Pancreas (tissue), 10 donors: ENCODE measurements at regions not wholly inside any gene's neighbourhood (a gene's known extent, or its start where the extent isn't known, plus 50 kb on each side); places are given as distances from the start of the nearest gene placed in this dataset.

Experiments used
- ATAC-seq, 4 donors: fragments of 200-7000 bp; cut with Tn5 transposase; one replicate each; pipeline versions ENCODE4 v1.8.0 to v1.9.1; 2020; ENCODE audit warnings: mild to moderate bottlenecking in 4 of 4, moderate library complexity in 4 of 4
- DNase-seq, 6 donors: peaks; one replicate each; pipeline ENCODE4 v3.0.0-alpha.2; 2020
- FAIRE-seq: peaks from 2 replicates; lab custom pipeline; 2012; peaks lifted over from hg19 to GRCh38; lab: Jason Lieb, UNC
- H3K27ac ChIP-seq, 4 donors: fragments of 200-600 bp; sonication (generic); 1 replicate in 3 of 4; 2 replicates in 1 of 4; pipeline versions ENCODE4 v1.5.0 to v1.8.0; 2020
- H3K27me3 ChIP-seq, 4 donors: fragments of 200-600 bp; one replicate each; pipeline ENCODE4 v1.8.0; 2021
- H3K36me3 ChIP-seq, 3 donors: fragments of 200-600 bp; sonication (generic) in 1 of 3; one replicate each; pipeline versions ENCODE4 v1.5.0 to v1.8.0; 2020 to 2021
- H3K4me1 ChIP-seq, 3 donors: fragments of 200-600 bp; one replicate each; pipeline ENCODE4 v1.8.0; 2021
- H3K4me3 ChIP-seq, 4 donors: fragments of 200-600 bp; sonication (generic) in 2 of 4; one replicate each; pipeline versions ENCODE4 v1.5.0 to v1.8.0; 2020 to 2021
- H3K9me3 ChIP-seq, 4 donors: fragments of 200-600 bp; one replicate each; pipeline ENCODE4 v1.8.0; 2021
- WGBS, 2 donors: extraction: QIAGEN DNeasy Blood & Tissue Kit; methylation state at CpG; one replicate each; pipeline ENCODE4 v1.1.7; 2013; 5-methylcytosine and 5-hydroxymethylcytosine counted together
- intact Hi-C, 3 donors: fragments of 100-400 bp; cut with DNase I; formaldehyde crosslinking; loops; one replicate each; pipeline versions ENCODE4 v1.11.1 to v1.14.2; 2022
- TF ChIP-seq, protein P1 (sequence below), 4 donors: fragments of 200-600 bp; sonication (generic) in 3 of 4; IDR thresholded peaks; one replicate each; pipeline versions ENCODE4 v1.5.0 to v1.8.0; 2021; ENCODE audit warnings: antibody characterized with exemption in 4 of 4
- donor health status: healthy with polysubstance abuse.
- donor health status: DM: no; HTN: no; CAD: no; lungs with moderate emphysema.
- donor health status: DM: no; HTN: no; CAD: no.
- donor health status: control.
- donor health status: control.
- donor health status: Bipolar disorder and iron deficiency.
- donor health status: DM: yes; HTN: yes; CAD: no.
- donor health status: DM: no; HTN: no; CAD: no.
- donor health status: DM: no; HTN: no; CAD: no.
- donor health status: DM: yes; HTN: yes; CAD: no.

DNA sequence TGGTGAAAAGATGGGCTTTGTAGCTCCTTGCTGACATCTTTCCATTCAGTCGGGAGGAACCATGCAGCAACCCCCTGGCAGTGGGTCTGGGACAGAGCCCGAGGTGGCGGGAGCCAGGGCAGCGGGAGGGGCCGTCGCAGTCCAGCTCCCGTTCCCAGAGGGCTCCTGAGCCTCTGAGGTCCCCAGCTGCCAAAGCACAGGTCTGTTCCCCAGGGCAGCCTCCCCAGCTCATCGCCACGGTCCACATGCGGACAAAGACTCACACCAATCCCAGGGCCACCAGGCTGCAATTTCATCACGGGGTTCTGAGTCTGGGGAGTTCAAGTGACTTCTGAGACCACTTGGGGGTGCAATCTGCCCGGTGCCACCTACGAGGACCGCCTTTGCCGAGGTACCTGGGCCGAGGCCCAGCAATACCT, 196.0 kb downstream of the RBFOX3 start:
- FAIRE-seq: no peak
- Histone ChIP-seq H3K27ac (no peak overlapping the region), H3K4me1 (no peaks in the 10 kb centered on the region), H3K36me3 (no peaks in the 10 kb centered on the region), H3K9me3 (no peaks in the 10 kb centered on the region), H3K27me3 (peaks cover 0 to 10% (median 0%) of the 10 kb centered on the region in 4 donors), H3K4me3 (no peak overlapping the region)
- no peak for ATAC-seq
- 30 to 44% methylated on average over 15 to 16 of the region's 16 CpGs for WGBS, 2 donors
- DNase-seq: peak in 1 of 6 donors; percentile 41
- intact Hi-C loops: no loop called here
- TF ChIP-seq, protein P1, sequence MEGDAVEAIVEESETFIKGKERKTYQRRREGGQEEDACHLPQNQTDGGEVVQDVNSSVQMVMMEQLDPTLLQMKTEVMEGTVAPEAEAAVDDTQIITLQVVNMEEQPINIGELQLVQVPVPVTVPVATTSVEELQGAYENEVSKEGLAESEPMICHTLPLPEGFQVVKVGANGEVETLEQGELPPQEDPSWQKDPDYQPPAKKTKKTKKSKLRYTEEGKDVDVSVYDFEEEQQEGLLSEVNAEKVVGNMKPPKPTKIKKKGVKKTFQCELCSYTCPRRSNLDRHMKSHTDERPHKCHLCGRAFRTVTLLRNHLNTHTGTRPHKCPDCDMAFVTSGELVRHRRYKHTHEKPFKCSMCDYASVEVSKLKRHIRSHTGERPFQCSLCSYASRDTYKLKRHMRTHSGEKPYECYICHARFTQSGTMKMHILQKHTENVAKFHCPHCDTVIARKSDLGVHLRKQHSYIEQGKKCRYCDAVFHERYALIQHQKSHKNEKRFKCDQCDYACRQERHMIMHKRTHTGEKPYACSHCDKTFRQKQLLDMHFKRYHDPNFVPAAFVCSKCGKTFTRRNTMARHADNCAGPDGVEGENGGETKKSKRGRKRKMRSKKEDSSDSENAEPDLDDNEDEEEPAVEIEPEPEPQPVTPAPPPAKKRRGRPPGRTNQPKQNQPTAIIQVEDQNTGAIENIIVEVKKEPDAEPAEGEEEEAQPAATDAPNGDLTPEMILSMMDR (IDR thresholded peaks at IDR 0.05): no peak

DNA sequence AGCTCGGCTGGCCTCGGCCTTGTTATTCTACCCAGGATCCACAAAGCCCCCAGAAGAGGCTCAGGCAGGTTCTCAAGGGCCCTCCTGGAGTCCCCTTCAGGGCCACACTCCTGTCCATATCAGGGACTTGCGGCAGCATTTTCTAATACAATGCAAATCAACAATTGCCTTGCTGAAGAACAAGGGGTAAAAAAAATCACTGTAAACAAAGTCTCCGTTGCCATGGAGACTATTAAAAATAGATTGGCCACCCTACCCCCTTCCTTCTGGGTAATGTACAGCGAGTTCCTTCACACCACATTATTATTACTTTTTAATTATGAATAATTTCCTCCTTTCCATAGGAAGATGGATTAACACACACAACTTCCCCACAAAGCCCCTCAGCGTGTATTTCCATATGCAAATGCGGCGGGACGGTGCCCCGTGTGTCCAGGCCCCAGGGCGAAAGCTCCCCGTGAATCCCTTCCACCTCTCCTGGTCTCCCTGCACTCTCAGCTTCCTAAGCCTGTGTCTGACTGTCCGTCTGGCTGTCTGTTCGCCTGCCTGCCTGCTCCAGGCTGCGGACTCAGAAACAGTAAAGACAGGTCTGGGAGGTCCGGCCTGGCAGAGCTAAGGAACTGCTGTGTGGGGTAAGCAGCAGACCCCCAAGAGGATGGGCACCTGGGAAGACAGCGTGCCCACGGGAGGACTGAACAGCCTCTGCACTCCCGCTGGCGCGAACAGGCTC, 196.6 kb downstream of the RBFOX3 start:
- Histone ChIP-seq H3K4me3 (no peak overlapping the region), H3K9me3 (no peaks in the 10 kb centered on the region), H3K27ac (no peak overlapping the region), H3K4me1 (no peaks in the 10 kb centered on the region), H3K36me3 (no peaks in the 10 kb centered on the region), H3K27me3 (peaks cover 0 to 10% (median 0%) of the 10 kb centered on the region in 4 donors)
- 38 to 43% methylated on average over 21 of the region's 21 CpGs for WGBS, 2 donors
- TF ChIP-seq, protein P1 (IDR thresholded peaks at IDR 0.05): no peak
- DNase-seq: no peak
- intact Hi-C loops: no loop called here
- no peak for FAIRE-seq
- ATAC-seq: no peak

DNA sequence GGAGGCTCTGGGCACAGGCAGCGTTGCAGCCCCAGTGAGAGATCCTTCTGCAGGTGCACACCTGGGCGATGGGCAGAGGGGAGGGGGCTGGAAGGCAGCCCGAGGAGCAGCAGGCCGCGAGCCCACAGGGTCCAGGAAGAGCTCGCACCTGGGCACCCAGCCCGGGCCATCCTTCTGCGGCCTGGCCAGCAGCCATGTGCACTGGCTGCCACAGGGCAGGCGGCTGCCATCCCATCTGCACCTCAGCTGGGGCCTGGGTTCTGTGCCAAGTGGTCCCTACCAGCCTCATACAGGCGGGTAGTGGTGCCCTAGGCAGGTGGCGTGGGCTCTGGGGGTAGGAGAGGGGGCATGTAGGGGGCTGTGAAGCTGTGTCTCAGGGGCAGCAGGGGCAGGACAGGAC, 197.2 kb downstream of the RBFOX3 start:
- H3K4me3 ChIP-seq: no peak overlapping the region
- FAIRE-seq (no peak), DNase-seq (peak; percentile 38 to 85 (median 68)), ATAC-seq (peak; percentile 50 to 92 (median 78))
- H3K27ac ChIP-seq: no peak overlapping the region
- H3K4me1 ChIP-seq: no peaks in the 10 kb centered on the region
- no peaks in the 10 kb centered on the region for H3K36me3 ChIP-seq
- TF ChIP-seq, protein P1 (IDR thresholded peaks at IDR 0.05): no peak
- H3K9me3 ChIP-seq: no peaks in the 10 kb centered on the region
- intact Hi-C loops: no loop called here
- peaks cover 0 to 10% (median under 1%) of the 10 kb centered on the region in 4 donors for H3K27me3 ChIP-seq
- 20 to 23% methylated on average over 11 of the region's 11 CpGs for WGBS, 2 donors

DNA sequence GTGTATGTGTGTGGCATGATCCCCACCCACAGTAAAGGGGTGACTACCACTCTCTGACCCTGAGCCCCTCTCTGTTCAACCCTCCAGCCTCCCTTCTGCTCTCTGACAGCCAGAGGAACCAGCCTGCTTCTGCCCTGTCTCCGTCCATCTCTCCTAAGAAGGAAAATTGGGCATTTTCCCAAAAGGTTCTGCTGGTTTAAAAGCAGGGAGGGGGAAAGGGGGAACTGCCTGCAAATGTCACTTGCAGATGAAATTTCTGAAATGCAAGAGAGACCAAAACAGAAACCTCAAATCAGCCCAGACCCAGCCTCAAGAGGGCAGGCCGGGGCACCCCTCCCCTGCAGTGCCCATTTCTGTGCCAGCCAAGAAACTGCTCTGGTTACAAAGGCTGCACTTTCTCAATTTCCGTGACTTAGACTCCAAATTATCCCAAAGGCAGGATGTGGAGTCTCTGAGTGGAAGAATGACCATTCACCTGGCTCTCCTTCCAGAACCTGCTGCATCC, 197.9 kb downstream of the RBFOX3 start:
- 50 to 66% methylated on average over 3 of the region's 3 CpGs for WGBS, 2 donors
- no peak for FAIRE-seq
- H3K4me3 ChIP-seq: no peak overlapping the region
- H3K27ac ChIP-seq: no peak overlapping the region
- H3K9me3 ChIP-seq: no peaks in the 10 kb centered on the region
- peaks cover 0 to 13% (median 1%) of the 10 kb centered on the region in 4 donors for H3K27me3 ChIP-seq
- ATAC-seq: no peak
- TF ChIP-seq, protein P1 (IDR thresholded peaks at IDR 0.05): no peak
- H3K4me1 ChIP-seq: no peaks in the 10 kb centered on the region
- intact Hi-C loops: no loop called here
- no peak for DNase-seq
- H3K36me3 ChIP-seq: no peaks in the 10 kb centered on the region

DNA sequence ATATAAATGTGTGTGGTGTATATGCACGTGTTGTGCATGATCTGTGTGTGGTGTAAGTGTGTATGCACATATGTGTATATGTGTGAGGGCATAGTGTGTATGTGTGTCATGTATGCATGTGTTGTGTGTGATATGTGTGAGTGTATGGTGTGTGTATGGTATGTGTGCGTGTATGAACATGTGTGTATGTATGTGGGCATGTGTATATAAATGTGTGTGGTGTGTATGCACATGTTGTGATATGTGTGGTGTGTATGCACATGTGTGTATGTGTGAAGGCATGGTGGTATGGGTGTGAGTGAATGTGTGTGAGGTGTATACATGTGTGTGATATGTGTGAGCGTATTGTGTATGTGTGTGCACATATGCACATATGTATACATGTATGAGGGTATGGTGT, 198.7 kb downstream of the RBFOX3 start:
- H3K4me3 ChIP-seq: no peak overlapping the region
- no peaks in the 10 kb centered on the region for H3K9me3 ChIP-seq
- peaks cover 0 to 13% (median 1%) of the 10 kb centered on the region in 4 donors for H3K27me3 ChIP-seq
- H3K4me1 ChIP-seq: no peaks in the 10 kb centered on the region
- TF ChIP-seq, protein P1 (IDR thresholded peaks at IDR 0.05): no peak
- WGBS, 2 donors: 50 to 71% methylated on average over 3 of the region's 3 CpGs
- no peak overlapping the region for H3K27ac ChIP-seq
- H3K36me3 ChIP-seq: no peaks in the 10 kb centered on the region
- FAIRE-seq (no peak), ATAC-seq (no peak), DNase-seq (no peak)
- intact Hi-C loops: no loop called here
